ENCODE measurements at regions not wholly inside any gene's neighbourhood (a gene's known extent, or its start where the extent isn't known, plus 50 kb on each side); places are given as distances from the start of the nearest gene placed in this dataset.
A peak's percentile ranks its signal among the peaks of the same experiment; 100 is the strongest.

DNA sequence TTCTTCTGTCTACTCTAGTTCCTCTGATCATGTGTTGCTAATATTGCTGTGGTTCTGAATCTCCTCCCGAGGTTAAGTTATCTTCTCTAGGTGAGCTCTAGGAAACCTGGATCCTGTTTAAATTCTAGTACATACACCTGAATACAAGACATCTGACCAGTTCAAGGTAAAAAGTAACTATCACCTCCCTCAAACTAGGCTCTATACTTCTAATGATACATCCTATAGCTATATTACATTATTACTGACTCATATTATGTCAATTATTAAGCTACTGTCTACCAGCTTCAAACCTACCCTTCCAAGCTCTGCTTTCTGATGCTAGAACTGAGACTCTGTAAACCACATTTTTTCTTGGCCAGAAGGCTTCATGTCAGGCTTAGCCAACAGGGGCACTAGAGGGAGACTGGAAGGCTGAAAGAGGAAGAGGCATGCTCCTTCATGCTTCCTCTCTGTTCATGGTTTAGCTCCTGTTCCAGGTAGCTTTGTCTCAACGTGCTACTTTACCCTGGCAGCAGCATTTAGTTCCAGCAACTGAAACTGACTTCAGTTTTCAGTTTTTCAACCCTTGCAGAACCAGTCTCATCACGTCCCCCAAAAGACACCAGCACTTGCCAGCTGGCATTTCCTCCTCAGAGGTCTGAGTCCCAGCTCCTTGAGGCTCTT is 148.4 kb upstream of the TOP1 start:
- Histone ChIP-seq H3K9ac (replicated peaks in 1 of 4; ENCODE audit: extremely low read depth in 1 of 4, low read depth in 3 of 4, low read length in 3 of 4) (no peak overlapping the region), H3K14ac (ENCODE audit: insufficient read length) (no peak overlapping the region), H3K18ac (ENCODE audit: extremely low read depth, low read length) (no peak overlapping the region), H4K20me1 (replicated peaks in 1 of 2; ENCODE audit: control insufficient read depth in 1 of 2, insufficient read depth in 2 of 2, low read length in 2 of 2) (no peaks in the 10 kb centered on the region), H2AFZ (ENCODE audit: low read length) (no peak overlapping the region), H3K4me2 (ENCODE audit: insufficient read depth in 1 of 2, low read depth in 2 of 2, low read length in 2 of 2) (no peak overlapping the region), H2BK12ac (ENCODE audit: low read depth, low read length) (no peak overlapping the region), H3K79me1 (ENCODE audit: low read depth, low read length) (no peaks in the 10 kb centered on the region), H3K36me3 (ENCODE audit: control insufficient read depth in 2 of 4, insufficient read depth in 4 of 4, low read length in 3 of 4) (no peaks in the 10 kb centered on the region), H2BK15ac (ENCODE audit: low read length) (no peak overlapping the region), H2AK5ac (ENCODE audit: low read depth, low read length) (no peak overlapping the region), H3K4ac (replicated peaks; ENCODE audit: insufficient read length, low read depth, low read length) (no peak overlapping the region), H3K4me1 (replicated peaks in 1 of 4; ENCODE audit: control insufficient read depth in 3 of 4, insufficient read depth in 4 of 4, low read length in 3 of 4) (0 out of 7 replicates have a peak, but pooled peaks cover 0 to 3% (median 0%) of the 10 kb centered on the region in 4 experiments), H3K79me2 (ENCODE audit: control insufficient read depth in 1 of 2, insufficient read depth in 2 of 2, low read length in 2 of 2) (no peaks in the 10 kb centered on the region), H3K27ac (ENCODE audit: low read depth, low read length) (no peak overlapping the region), H2BK20ac (ENCODE audit: low read length) (no peak overlapping the region), H3K23me2 (ENCODE audit: low read depth, low read length) (no peaks in the 10 kb centered on the region), H3K56ac (replicated peaks; ENCODE audit: insufficient read length, low read depth, low read length) (no peak overlapping the region), H3K27me3 (replicated peaks in 1 of 4; ENCODE audit: control insufficient read depth in 3 of 4, extremely low read depth in 1 of 4, insufficient read depth in 3 of 4, low read length in 3 of 4) (no peaks in the 10 kb centered on the region), H3K4me3 (ENCODE audit: extremely low read depth in 1 of 4, insufficient read depth in 2 of 4, low read depth in 3 of 4, low read length in 4 of 4) (no peak overlapping the region), H2BK120ac (replicated peaks; ENCODE audit: low read depth, low read length) (no peak overlapping the region), H2BK5ac (ENCODE audit: low read depth, low read length) (no peak overlapping the region), H4K5ac (ENCODE audit: insufficient read length, low read depth, low read length) (no peak overlapping the region), H4K91ac (replicated peaks; ENCODE audit: insufficient read length, low read length) (no peak overlapping the region), H3K9me3 (ENCODE audit: insufficient read depth in 2 of 2, low read depth in 1 of 2, low read length in 1 of 2) (peaks cover 7 to 10% of the 10 kb centered on the region in 2 experiments; a peak in 3 of 4 replicates), H4K8ac (ENCODE audit: extremely low read depth, insufficient read depth, low read length) (no peak overlapping the region), H3K23ac (ENCODE audit: insufficient read length) (no peak overlapping the region)
- TF ChIP-seq JUND (IDR thresholded peaks at IDR 0.05; ENCODE audit: low read length) (no peak), CTCF (IDR thresholded peaks at IDR 0.05; ENCODE audit: control extremely low read depth in 1 of 3, insufficient read depth in 1 of 3, low read depth in 1 of 3, low read length in 3 of 3) (peak in 1 of 3 experiments; percentile 35; a peak in 1 of 4 replicates)
- CTCF ChIA-PET (ENCODE audit: partially characterized antibody) = interaction anchor here (0.9 to 1.7 kb wide), 10 partner anchors 8 to 164 kb away, joined by 3 to 4 read pairs (median 3); no protein-coding TSS in a partner anchor
- POLR2A ChIA-PET (ENCODE audit: partially characterized antibody) = interaction anchor here (1.0 kb wide), 1 partner anchor 11 kb away, joined by 3 read pairs; no protein-coding TSS in a partner anchor
- 83% methylated on average over 3 of the region's 3 CpGs; no CpG with 5 or more reads in 1 of the 2 experiments for WGBS, 2 experiments (ENCODE audit: extremely low coverage in 1 of 2, insufficient coverage in 1 of 2, insufficient read length in 1 of 2, insufficient replicate concordance in 2 of 2, low coverage in 1 of 2, low lambda C conversion rate in 2 of 2, missing lambda C conversion rate in 1 of 2)
- FAIRE-seq (no peak), DNase-seq (ENCODE audit: low read depth in 1 of 2, low spot score in 2 of 2) (no peak)
